ENCODE measurements at regions not wholly inside any gene's neighbourhood (a gene's known extent, or its start where the extent isn't known, plus 50 kb on each side); places are given as distances from the start of the nearest gene placed in this dataset.
A peak's percentile ranks its signal among the peaks of the same experiment; 100 is the strongest.

- no peak for TF ChIP-seq CTCF (IDR thresholded peaks at IDR 0.05; ENCODE audit: borderline replicate concordance, insufficient read depth, low read depth, low read length)
- H3K4me3 ChIP-seq (ENCODE audit: low read depth, low read length) = no peak overlapping the region
These were observed 312.5 kb downstream of the ACTL7B start for GRCh38 chr9:108543251-108543778.

- H3K4me3 ChIP-seq (ENCODE audit: low read depth, low read length) = no peak overlapping the region
- no peak for TF ChIP-seq CTCF (IDR thresholded peaks at IDR 0.05; ENCODE audit: borderline replicate concordance, insufficient read depth, low read depth, low read length)
These were observed 318.0 kb downstream of the ACTL7B start for GRCh38 chr9:108537756-108538155.

GRCh38 chr9:108536836-108537601, 318.8 kb downstream of the ACTL7B start:
- TF ChIP-seq CTCF (IDR thresholded peaks at IDR 0.05; ENCODE audit: borderline replicate concordance, insufficient read depth, low read depth, low read length) = no peak
- no peak overlapping the region for H3K4me3 ChIP-seq (ENCODE audit: low read depth, low read length)

- TF ChIP-seq CTCF (IDR thresholded peaks at IDR 0.05; ENCODE audit: borderline replicate concordance, insufficient read depth, low read depth, low read length) = peak; percentile 56; the same call in 1 of the 2 replicates
- no peak overlapping the region for H3K4me3 ChIP-seq (ENCODE audit: low read depth, low read length)
These were observed 320.3 kb downstream of the ACTL7B start for GRCh38 chr9:108535526-108535925.

GRCh38 chr9:108534741-108535140, 321.0 kb downstream of the ACTL7B start:
- no peak for TF ChIP-seq CTCF (IDR thresholded peaks at IDR 0.05; ENCODE audit: borderline replicate concordance, insufficient read depth, low read depth, low read length)
- no peak overlapping the region for H3K4me3 ChIP-seq (ENCODE audit: low read depth, low read length)

GRCh38 chr9:108530141-108530540, 325.6 kb downstream of the ACTL7B start:
- no peak for TF ChIP-seq CTCF (IDR thresholded peaks at IDR 0.05; ENCODE audit: borderline replicate concordance, insufficient read depth, low read depth, low read length)
- H3K4me3 ChIP-seq (ENCODE audit: low read depth, low read length) = no peak overlapping the region

GRCh38 chr9:108528231-108528630, 327.6 kb downstream of the ACTL7B start:
- H3K4me3 ChIP-seq (ENCODE audit: low read depth, low read length) = no peak overlapping the region
- no peak for TF ChIP-seq CTCF (IDR thresholded peaks at IDR 0.05; ENCODE audit: borderline replicate concordance, insufficient read depth, low read depth, low read length)

Data from GM12875 (cell line).